AG10803 (cell line): ENCODE measurements at regions not wholly inside any gene's neighbourhood (a gene's known extent, or its start where the extent isn't known, plus 50 kb on each side); places are given as distances from the start of the nearest gene placed in this dataset.
A peak's percentile ranks its signal among the peaks of the same experiment; 100 is the strongest.

ENCODE experiments used
- DNase-seq: peaks from one replicate; pipeline ENCODE4 v3.0.0; 2010; ENCODE audit warnings: low read depth
- H3K4me3 ChIP-seq: 2 replicates; pipeline ENCODE4 v1.5.1; 2011; ENCODE audit warnings: mild to moderate bottlenecking, low read length, control low read depth
- CTCF ChIP-seq: conservative IDR thresholded peaks from 2 replicates; pipeline ENCODE4 v1.5.1; 2011; ENCODE audit warnings: mild to moderate bottlenecking, low read length, control low read depth, inconsistent platforms

DNA sequence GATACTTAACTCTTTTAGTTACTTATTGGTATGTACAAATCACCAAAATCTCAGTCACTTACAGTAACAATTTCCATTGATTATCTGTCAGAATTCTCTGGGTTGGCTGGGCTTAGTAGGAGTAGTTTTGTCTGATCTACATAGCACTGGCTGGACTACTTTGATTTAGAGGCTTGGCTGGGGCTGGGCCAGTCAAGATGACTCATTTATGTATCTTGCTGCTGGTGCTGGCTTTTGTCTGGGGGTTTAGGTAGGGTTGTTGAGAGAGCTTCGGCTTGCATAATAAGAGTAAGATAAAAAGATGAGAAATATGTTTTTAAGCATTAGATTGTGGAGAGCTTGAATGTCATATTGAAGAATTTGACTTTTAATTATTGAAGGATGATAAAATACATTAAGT is 1093.7 kb downstream of the SLC6A15 start:
- no peak for TF ChIP-seq CTCF
- DNase-seq: peak; percentile 72
- H3K4me3 ChIP-seq: no peak overlapping the region

- no peak for TF ChIP-seq CTCF
- DNase-seq: no peak
- H3K4me3 ChIP-seq: no peak overlapping the region
Measured at GRCh38 chr12:83817730-83818129, 1094.9 kb downstream of the SLC6A15 start.

DNA sequence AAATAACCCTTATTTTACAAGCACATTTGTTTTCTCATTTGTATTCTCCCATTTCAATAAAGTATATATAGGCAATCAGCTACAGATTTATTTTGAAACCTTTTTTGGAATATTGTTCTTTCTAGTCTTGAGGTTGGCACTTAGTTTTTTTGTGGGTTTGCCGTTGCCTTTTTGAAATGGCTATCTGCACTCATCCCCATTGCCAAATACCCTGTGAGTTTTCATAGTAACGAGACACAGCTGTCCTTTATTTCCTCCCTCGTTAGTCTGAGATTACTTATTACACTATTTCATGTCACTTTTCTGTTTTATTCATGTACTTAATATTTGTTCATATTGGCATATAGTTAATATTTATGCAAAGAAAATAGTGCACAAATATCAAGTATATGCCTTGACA is 1104.0 kb downstream of the SLC6A15 start:
- no peak for TF ChIP-seq CTCF
- H3K4me3 ChIP-seq: no peak overlapping the region
- DNase-seq: peak; percentile 30

DNA sequence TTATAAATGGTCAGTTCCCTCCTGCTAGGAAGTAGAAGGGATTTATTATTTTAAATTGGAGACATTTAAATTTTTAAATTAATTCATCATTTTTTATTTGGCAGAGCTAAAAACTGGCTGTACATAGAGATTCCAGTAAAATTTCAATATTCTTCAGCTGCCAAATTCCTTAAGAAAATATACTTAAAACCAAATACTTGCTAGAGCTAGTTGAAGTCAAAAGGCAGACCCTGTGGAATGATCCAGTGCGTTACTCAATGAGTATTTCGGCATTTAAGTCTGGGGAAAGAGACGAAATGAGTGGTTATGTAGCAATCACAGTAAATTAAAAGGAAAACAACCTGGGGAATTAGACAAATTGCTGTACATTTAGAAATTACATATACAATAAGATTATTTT is 1104.7 kb downstream of the SLC6A15 start:
- peak; percentile 48 for DNase-seq
- H3K4me3 ChIP-seq: no peak overlapping the region
- TF ChIP-seq CTCF: no peak

DNA sequence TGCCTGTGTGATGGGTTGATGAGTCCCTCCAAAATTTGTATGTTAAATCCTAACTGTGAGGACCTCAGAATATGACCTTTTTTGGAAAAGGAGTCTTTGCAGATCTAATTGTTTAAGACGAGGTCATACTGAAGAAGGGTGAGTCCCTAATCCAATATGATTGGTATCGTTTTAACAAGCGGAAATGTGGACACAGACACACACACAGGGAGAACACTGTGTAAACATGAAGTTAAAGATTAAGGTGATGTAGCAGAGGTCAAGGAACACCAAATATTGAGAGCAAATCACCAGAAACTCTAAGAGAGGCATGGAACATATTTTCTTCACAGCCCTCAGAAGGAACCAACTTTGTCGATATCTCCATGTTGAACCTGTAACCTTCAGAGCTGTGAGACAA is 1106.7 kb downstream of the SLC6A15 start:
- TF ChIP-seq CTCF: no peak
- no peak overlapping the region for H3K4me3 ChIP-seq
- DNase-seq: no peak

GRCh38 chr12:83805156-83805772 is 1107.3 kb downstream of the SLC6A15 start:
- no peak overlapping the region for H3K4me3 ChIP-seq
- no peak for DNase-seq
- TF ChIP-seq CTCF: no peak

GRCh38 chr12:83801972-83802371 is 1110.6 kb downstream of the SLC6A15 start:
- H3K4me3 ChIP-seq: no peak overlapping the region
- peak; percentile 4 for DNase-seq
- no peak for TF ChIP-seq CTCF
